ENCODE measurements at regions not wholly inside any gene's neighbourhood (a gene's known extent, or its start where the extent isn't known, plus 50 kb on each side); places are given as distances from the start of the nearest gene placed in this dataset.

GRCh38 chr13:40442826-40443225 lies 223.6 kb downstream of the FOXO1 start:
- H3K36me3 Mint-ChIP-seq (ENCODE audit: insufficient read depth, unreplicated experiment) = no peaks in the 10 kb centered on the region
- Histone ChIP-seq H3K36me3 (ENCODE audit: control insufficient read depth, insufficient read depth, low read length) (no peaks in the 10 kb centered on the region), H3K4me3 (ENCODE audit: low read depth, low read length) (no peak overlapping the region), H3K4me1 (0 out of 2 replicates have a peak, but pooled peaks cover 5% of the 10 kb centered on the region), H3K9me3 (no peaks in the 10 kb centered on the region), H3K27me3 (replicated peaks; ENCODE audit: control insufficient read depth, insufficient read depth, low read length) (no peaks in the 10 kb centered on the region)
- ChIA-PET CTCF (interaction anchor here (0.6 kb wide), 1 partner anchor 239 kb away, joined by 3 read pairs; no protein-coding TSS in a partner anchor), POLR2A (no interaction called here)
- no peak overlapping the region for H3K27ac Mint-ChIP-seq (ENCODE audit: unreplicated experiment)
- no peak for TF ChIP-seq CTCF (IDR thresholded peaks at IDR 0.05; ENCODE audit: insufficient read depth in 1 of 2, low read depth in 1 of 2, low read length in 1 of 2, severe bottlenecking in 1 of 2, unreplicated experiment in 1 of 2)
- H3K4me1 Mint-ChIP-seq (ENCODE audit: low read depth, unreplicated experiment) = no peaks in the 10 kb centered on the region
- no peak overlapping the region for H3K4me3 Mint-ChIP-seq (ENCODE audit: unreplicated experiment)
- intact Hi-C loops (cut with micrococcal nuclease; ENCODE audit: unreplicated experiment) = no loop called here
- BruUV-seq (replicated peaks) = no TSS peak
- no peak for DNase-seq
- H3K9me3 Mint-ChIP-seq (ENCODE audit: unreplicated experiment) = peaks cover 11% of the 10 kb centered on the region
- H3K27me3 Mint-ChIP-seq (ENCODE audit: insufficient read depth, unreplicated experiment) = no peaks in the 10 kb centered on the region

- Histone ChIP-seq H3K4me3 (ENCODE audit: low read depth, low read length) (no peak overlapping the region), H3K9me3 (no peaks in the 10 kb centered on the region), H3K27me3 (replicated peaks; ENCODE audit: control insufficient read depth, insufficient read depth, low read length) (no peaks in the 10 kb centered on the region), H3K36me3 (ENCODE audit: control insufficient read depth, insufficient read depth, low read length) (no peaks in the 10 kb centered on the region), H3K4me1 (no peaks in the 10 kb centered on the region)
- ChIA-PET POLR2A (no interaction called here), CTCF (no interaction called here)
- Mint-ChIP-seq H3K27me3 (ENCODE audit: insufficient read depth, unreplicated experiment) (no peaks in the 10 kb centered on the region), H3K36me3 (ENCODE audit: insufficient read depth, unreplicated experiment) (no peaks in the 10 kb centered on the region), H3K4me1 (ENCODE audit: low read depth, unreplicated experiment) (no peaks in the 10 kb centered on the region), H3K9me3 (ENCODE audit: unreplicated experiment) (peaks cover 20% of the 10 kb centered on the region), H3K27ac (ENCODE audit: unreplicated experiment) (no peak overlapping the region), H3K4me3 (ENCODE audit: unreplicated experiment) (no peak overlapping the region)
- no TSS peak for BruUV-seq (replicated peaks)
- no peak for DNase-seq
- intact Hi-C loops (cut with micrococcal nuclease; ENCODE audit: unreplicated experiment) = no loop called here
- no peak for TF ChIP-seq CTCF (IDR thresholded peaks at IDR 0.05; ENCODE audit: insufficient read depth in 1 of 2, low read depth in 1 of 2, low read length in 1 of 2, severe bottlenecking in 1 of 2, unreplicated experiment in 1 of 2)
Observed at GRCh38 chr13:40444241-40444640, 222.2 kb downstream of the FOXO1 start.

GRCh38 chr13:40445557-40445990 lies 220.9 kb downstream of the FOXO1 start:
- POLR2A ChIA-PET = no interaction called here
- CTCF ChIA-PET = no interaction called here
- intact Hi-C loops (cut with micrococcal nuclease; ENCODE audit: unreplicated experiment) = no loop called here
- Histone ChIP-seq H3K27me3 (replicated peaks; ENCODE audit: control insufficient read depth, insufficient read depth, low read length) (no peaks in the 10 kb centered on the region), H3K4me3 (ENCODE audit: low read depth, low read length) (no peak overlapping the region), H3K36me3 (ENCODE audit: control insufficient read depth, insufficient read depth, low read length) (no peaks in the 10 kb centered on the region), H3K4me1 (no peaks in the 10 kb centered on the region), H3K9me3 (no peaks in the 10 kb centered on the region)
- no TSS peak for BruUV-seq (replicated peaks)
- H3K27me3 Mint-ChIP-seq (ENCODE audit: insufficient read depth, unreplicated experiment) = no peaks in the 10 kb centered on the region
- no peak overlapping the region for H3K4me3 Mint-ChIP-seq (ENCODE audit: unreplicated experiment)
- H3K27ac Mint-ChIP-seq (ENCODE audit: unreplicated experiment) = no peak overlapping the region
- peaks cover 29% of the 10 kb centered on the region for H3K9me3 Mint-ChIP-seq (ENCODE audit: unreplicated experiment)
- no peaks in the 10 kb centered on the region for H3K36me3 Mint-ChIP-seq (ENCODE audit: insufficient read depth, unreplicated experiment)
- H3K4me1 Mint-ChIP-seq (ENCODE audit: low read depth, unreplicated experiment) = no peaks in the 10 kb centered on the region
- TF ChIP-seq CTCF (IDR thresholded peaks at IDR 0.05; ENCODE audit: insufficient read depth in 1 of 2, low read depth in 1 of 2, low read length in 1 of 2, severe bottlenecking in 1 of 2, unreplicated experiment in 1 of 2) = no peak
- no peak for DNase-seq

Data from Caco-2 (cell line).